PC-3 (cell line): ENCODE measurements at regions not wholly inside any gene's neighbourhood (a gene's known extent, or its start where the extent isn't known, plus 50 kb on each side); places are given as distances from the start of the nearest gene placed in this dataset.

Experiments used
- CTCF ChIP-seq: fragments of 300-600 bp; sonication (generic); conservative IDR thresholded peaks from 2 replicates; pipeline ENCODE4 v1.5.1; 2017; ENCODE audit warnings: antibody characterized with exemption, low read depth, mild to moderate bottlenecking, low read length
- EZH2phosphoT487 ChIP-seq: fragments of 300-600 bp; sonication (generic); IDR thresholded peaks from 2 replicates; pipeline ENCODE4 v1.6.1; 2018; ENCODE audit warnings: mild to moderate bottlenecking, antibody characterized with exemption, low read length, borderline replicate concordance

- TF ChIP-seq CTCF = no peak
- TF ChIP-seq EZH2phosphoT487 = no peak
Observed at GRCh38 chr2:238551091-238551490, 124.4 kb downstream of the ASB1 start.
